OCI-LY3 (cell line): ENCODE measurements at regions not wholly inside any gene's neighbourhood (a gene's known extent, or its start where the extent isn't known, plus 50 kb on each side); places are given as distances from the start of the nearest gene placed in this dataset.

ENCODE experiments used
- H2AFZ ChIP-seq: fragments of 200-600, 300-600 bp; shearing (Covaris generic); 2 replicates; pipeline ENCODE4 v1.6.0; 2014; ENCODE audit warnings: antibody characterized with exemption, low read depth, low read length
- H3K27ac ChIP-seq: fragments of 200-600, 300-600 bp; sonication (generic); 2 replicates; pipeline ENCODE4 v1.5.1; 2014; ENCODE audit warnings: mild to moderate bottlenecking, low read length, moderate library complexity, mixed read lengths
- H3K27me3 ChIP-seq: fragments of 200-600, 300-600 bp; sonication (generic); 2 replicates; pipeline ENCODE4 v1.6.1; 2014; ENCODE audit warnings: low read depth, low read length, mixed read lengths
- H3K36me3 ChIP-seq: fragments of 200-600, 300-600 bp; sonication (generic); replicated peaks from 2 replicates; pipeline ENCODE3; 2014; ENCODE audit warnings: low read depth, low read length, mixed read lengths
- H3K4me1 ChIP-seq: fragments of 300-600, 200-600 bp; sonication (generic); 2 replicates; pipeline ENCODE4 v1.6.1; 2014; ENCODE audit warnings: low read length, mixed read lengths
- H3K4me2 ChIP-seq: fragments of 200-600, 300-600 bp; sonication (generic); 2 replicates; pipeline ENCODE4 v1.6.1; 2014; ENCODE audit warnings: low read length, mixed read lengths
- H3K4me3 ChIP-seq: fragments of 300-600, 200-600 bp; sonication (generic); 2 replicates; pipeline ENCODE4 v1.5.1; 2014; ENCODE audit warnings: antibody characterized with exemption, mild to moderate bottlenecking, low read length, moderate library complexity
- H3K79me2 ChIP-seq: fragments of 300-600, 200-600 bp; shearing (Covaris generic); 2 replicates; pipeline ENCODE4 v1.6.1; 2014; ENCODE audit warnings: mild to moderate bottlenecking, low read length, mixed read lengths
- H3K9ac ChIP-seq: fragments of 300-600, 200-600 bp; shearing (Covaris generic); 2 replicates; pipeline ENCODE4 v1.6.0; 2014; ENCODE audit warnings: mild to moderate bottlenecking, low read length, moderate library complexity
- H3K9me3 ChIP-seq: fragments of 200-600, 300-600 bp; shearing (Covaris generic); 2 replicates; pipeline ENCODE4 v1.6.1; 2014; ENCODE audit warnings: low read length, mixed read lengths; ENCODE audit not compliant: insufficient read depth
- H4K20me1 ChIP-seq: fragments of 200-600, 300-600 bp; sonication (generic); 2 replicates; pipeline ENCODE4 v1.6.1; 2016; ENCODE audit warnings: low read length, mixed read lengths; ENCODE audit not compliant: insufficient read depth
- CTCF ChIP-seq: fragments of 200-600, 300-600 bp; sonication (generic); IDR thresholded peaks from 2 replicates; pipeline ENCODE4 v1.5.1; 2014; ENCODE audit warnings: antibody characterized with exemption, low read length, low read depth
- EZH2phosphoT487 ChIP-seq: fragments of 200-600 bp; shearing (Covaris generic); IDR thresholded peaks from 2 replicates; pipeline ENCODE4 v1.6.1; 2018; ENCODE audit warnings: antibody characterized with exemption, mixed run types, low read depth

GRCh38 chr12:105433804-105434203 lies 103.3 kb downstream of the C12orf75 start:
- H3K9ac ChIP-seq: no peak overlapping the region
- no peak overlapping the region for H3K27ac ChIP-seq
- no peak for TF ChIP-seq EZH2phosphoT487
- no peak for TF ChIP-seq CTCF
- no peaks in the 10 kb centered on the region for H3K36me3 ChIP-seq
- H4K20me1 ChIP-seq: no peaks in the 10 kb centered on the region
- H3K4me1 ChIP-seq: no peaks in the 10 kb centered on the region
- no peaks in the 10 kb centered on the region for H3K79me2 ChIP-seq
- no peak overlapping the region for H2AFZ ChIP-seq
- no peak overlapping the region for H3K4me2 ChIP-seq
- H3K27me3 ChIP-seq: no peaks in the 10 kb centered on the region
- no peak overlapping the region for H3K4me3 ChIP-seq
- no peaks in the 10 kb centered on the region for H3K9me3 ChIP-seq

DNA sequence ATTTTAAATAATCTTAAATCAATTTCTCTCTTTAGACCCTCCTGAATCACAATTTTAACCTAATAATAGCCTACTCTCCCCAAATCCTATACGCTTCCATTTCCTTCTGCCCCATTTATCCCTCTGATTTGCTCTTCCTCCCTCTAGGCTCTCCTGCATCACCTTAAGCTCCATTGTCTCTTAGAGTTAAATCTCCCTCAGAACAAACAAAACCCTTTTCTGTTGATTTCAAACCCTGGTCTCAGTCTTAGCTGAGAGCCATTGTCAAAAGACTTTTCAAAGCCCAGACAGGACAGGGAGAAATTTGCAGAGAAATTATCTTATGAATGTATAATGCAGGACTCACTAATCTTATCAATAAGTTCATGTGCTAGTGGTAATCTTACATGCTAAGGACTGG lies 106.1 kb downstream of the C12orf75 start:
- no peaks in the 10 kb centered on the region for H3K4me1 ChIP-seq
- no peaks in the 10 kb centered on the region for H3K9me3 ChIP-seq
- no peak overlapping the region for H3K9ac ChIP-seq
- no peaks in the 10 kb centered on the region for H3K27me3 ChIP-seq
- H3K36me3 ChIP-seq: no peaks in the 10 kb centered on the region
- no peaks in the 10 kb centered on the region for H3K79me2 ChIP-seq
- H4K20me1 ChIP-seq: no peaks in the 10 kb centered on the region
- no peak overlapping the region for H3K27ac ChIP-seq
- H3K4me2 ChIP-seq: no peak overlapping the region
- H2AFZ ChIP-seq: no peak overlapping the region
- TF ChIP-seq EZH2phosphoT487: no peak
- TF ChIP-seq CTCF: no peak
- H3K4me3 ChIP-seq: no peak overlapping the region

DNA sequence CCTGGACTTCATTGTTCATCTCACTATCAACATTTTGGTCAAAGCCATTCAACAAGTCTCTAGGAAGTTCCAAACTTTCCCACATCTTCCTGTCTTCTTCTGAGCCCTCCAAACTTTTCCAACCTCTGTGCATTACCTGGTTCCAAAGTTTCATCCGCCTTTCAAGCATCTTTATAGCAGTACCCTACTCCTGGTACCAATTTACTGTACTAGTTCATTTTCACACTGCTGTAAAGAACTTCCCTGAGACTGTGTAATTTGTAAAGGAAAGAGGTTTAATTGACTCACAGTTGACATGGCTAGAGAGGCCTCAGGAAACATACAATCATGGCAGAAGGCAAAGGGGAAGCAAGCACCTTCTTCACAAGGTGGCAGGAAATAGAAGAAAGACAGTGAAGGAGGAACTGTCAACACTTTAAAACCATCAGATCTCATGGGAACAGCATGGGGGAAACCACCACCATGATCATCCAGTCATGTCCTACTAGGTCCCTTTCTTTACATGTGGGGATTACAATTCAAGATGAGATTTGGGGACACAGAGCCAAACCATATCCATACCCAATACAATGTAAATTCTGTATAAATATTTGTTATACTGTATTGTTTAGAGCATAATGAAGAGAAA lies 109.7 kb downstream of the C12orf75 start:
- Histone ChIP-seq H4K20me1 (no peaks in the 10 kb centered on the region), H3K27ac (no peak overlapping the region), H3K36me3 (no peaks in the 10 kb centered on the region), H3K4me2 (no peak overlapping the region), H3K9ac (no peak overlapping the region), H3K4me1 (0 out of 2 replicates have a peak, but pooled peaks cover 2% of the 10 kb centered on the region), H3K79me2 (no peaks in the 10 kb centered on the region), H2AFZ (no peak overlapping the region), H3K4me3 (no peak overlapping the region), H3K27me3 (no peaks in the 10 kb centered on the region), H3K9me3 (no peaks in the 10 kb centered on the region)
- no peak for TF ChIP-seq EZH2phosphoT487
- TF ChIP-seq CTCF: no peak

DNA sequence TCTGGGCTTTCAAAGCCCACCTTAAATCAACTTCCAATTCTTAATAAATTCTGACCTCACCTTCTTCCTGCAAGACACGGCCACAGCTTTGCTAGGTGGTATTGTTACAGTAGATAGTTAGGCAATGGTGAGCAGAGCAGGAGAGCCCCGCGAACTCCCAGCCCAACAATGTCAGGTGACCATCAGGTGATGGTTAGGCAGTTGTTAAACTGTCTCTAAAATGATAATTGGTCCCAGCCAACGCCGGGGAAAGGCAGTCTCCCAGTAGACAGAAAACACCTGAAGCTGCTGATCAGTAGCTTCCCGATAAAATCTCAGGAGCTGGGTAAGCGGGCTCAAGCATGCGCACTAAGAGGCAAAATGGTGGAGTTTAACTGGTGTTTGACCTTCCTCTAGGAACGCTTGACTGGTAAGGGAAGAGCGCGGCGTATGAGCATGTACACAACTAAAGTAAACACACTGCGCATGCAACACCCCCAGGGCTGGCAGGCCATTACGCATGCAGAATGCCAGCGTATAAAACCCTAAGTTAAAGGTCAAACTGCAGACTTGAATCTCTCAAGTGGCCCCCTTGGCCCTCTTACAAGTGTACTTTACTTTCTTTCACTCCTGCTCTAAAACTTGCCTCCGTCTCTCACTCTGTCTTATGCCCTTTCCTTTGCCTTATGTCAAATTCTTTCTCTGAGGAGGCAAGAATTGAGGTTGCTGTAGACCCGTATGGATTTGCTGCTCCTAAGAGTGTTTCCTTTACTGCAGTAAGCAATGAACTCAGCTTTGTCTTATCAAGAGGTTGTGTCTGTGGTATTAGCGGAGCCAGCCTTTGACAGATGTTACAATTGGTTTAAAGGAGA lies 113.5 kb downstream of the C12orf75 start:
- Histone ChIP-seq H3K27me3 (no peaks in the 10 kb centered on the region), H3K79me2 (no peaks in the 10 kb centered on the region), H3K9ac (no peak overlapping the region)

More for the DNA sequence above, 113.5 kb downstream of the C12orf75 start:
- H3K4me2 ChIP-seq: no peak overlapping the region
- no peak overlapping the region for H2AFZ ChIP-seq
- no peaks in the 10 kb centered on the region for H3K9me3 ChIP-seq
- TF ChIP-seq CTCF (no peak), EZH2phosphoT487 (no peak)
- H4K20me1 ChIP-seq: no peaks in the 10 kb centered on the region
- H3K27ac ChIP-seq: no peak overlapping the region
- no peak overlapping the region for H3K4me3 ChIP-seq
- H3K4me1 ChIP-seq: 0 out of 2 replicates have a peak, but pooled peaks cover 2% of the 10 kb centered on the region
- no peaks in the 10 kb centered on the region for H3K36me3 ChIP-seq
